Stimulated activated CD4-positive, alpha-beta T cell treated with anti-CD3 and anti-CD28 coated beads, Interleukin-1b, Interleukin-23, amount 100 ng/mL, for 4 hours (primary cell): ENCODE measurements at regions not wholly inside any gene's neighbourhood (a gene's known extent, or its start where the extent isn't known, plus 50 kb on each side); places are given as distances from the start of the nearest gene placed in this dataset.

Source experiments
- DNase-seq, 2 donors: peaks; one replicate each; pipeline ENCODE4 v3.0.0-alpha.2; 2020; ENCODE audit warnings: low read depth in 2 of 2

DNA sequence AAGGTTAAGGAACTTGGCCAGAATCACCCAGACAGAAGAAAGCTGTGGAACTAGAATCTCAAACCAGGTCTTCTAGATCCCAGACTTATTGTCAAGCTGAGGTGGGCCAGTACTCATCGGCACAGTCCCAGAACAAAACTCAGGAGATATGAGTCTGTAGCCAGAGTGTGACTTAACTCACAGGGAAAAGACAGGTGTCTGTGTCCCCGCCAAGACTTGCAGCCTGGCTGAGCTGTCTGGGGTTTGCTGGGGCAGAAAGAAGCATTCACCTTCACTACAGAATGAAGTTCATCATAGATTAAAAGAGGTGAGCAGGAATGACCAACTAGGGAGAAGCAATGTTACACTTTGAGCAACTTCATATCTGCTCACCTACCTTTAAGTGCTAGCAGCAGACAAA, 257.2 kb downstream of the FOXO1 start:
- DNase-seq: no peak

DNA sequence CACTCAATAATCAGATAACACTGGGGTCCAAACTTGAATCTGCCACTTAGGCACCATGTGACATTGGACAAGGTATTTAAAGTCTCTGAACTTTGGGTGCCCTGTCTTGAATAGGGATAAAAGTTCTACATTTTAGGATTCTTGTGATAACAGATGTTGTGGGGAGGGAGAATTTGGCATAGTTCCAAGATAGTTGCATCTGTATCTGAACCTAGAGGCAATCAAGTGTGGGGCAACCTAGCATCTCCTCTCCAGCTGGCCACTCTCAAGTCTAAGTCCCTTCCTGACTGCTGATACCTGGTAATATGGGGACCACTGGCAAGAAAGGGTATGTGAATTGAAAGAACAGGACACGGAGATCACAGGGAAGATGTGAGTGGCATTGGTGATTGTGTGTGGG, 256.1 kb downstream of the FOXO1 start:
- no peak for DNase-seq

DNA sequence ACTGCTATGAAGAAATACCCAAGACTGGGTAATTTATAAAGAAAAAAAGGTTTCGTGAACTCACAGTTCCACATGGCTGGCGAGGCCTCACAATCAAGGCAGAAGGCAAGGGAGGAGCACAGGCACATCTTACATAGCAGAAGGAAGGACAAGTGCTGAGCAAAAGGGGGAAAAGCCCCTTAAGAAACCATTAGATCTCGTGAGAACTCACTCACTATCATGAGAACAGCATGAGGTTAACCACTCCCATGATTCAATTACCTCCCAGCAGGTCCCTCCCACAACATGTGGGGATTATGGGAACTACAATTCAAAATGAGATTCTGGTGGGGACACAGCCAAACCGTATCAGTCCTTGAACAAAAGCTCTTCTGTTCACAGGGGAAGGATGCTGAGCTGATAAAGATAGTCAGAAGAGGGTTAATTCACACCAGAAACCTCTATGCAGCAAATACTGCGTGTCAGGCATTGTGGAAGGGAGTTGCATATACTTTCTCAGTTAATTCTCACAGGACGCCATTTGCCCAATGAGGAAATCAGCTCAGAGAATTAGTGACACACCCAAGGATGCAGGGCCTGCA, 246.2 kb downstream of the FOXO1 start:
- DNase-seq: no peak

DNA sequence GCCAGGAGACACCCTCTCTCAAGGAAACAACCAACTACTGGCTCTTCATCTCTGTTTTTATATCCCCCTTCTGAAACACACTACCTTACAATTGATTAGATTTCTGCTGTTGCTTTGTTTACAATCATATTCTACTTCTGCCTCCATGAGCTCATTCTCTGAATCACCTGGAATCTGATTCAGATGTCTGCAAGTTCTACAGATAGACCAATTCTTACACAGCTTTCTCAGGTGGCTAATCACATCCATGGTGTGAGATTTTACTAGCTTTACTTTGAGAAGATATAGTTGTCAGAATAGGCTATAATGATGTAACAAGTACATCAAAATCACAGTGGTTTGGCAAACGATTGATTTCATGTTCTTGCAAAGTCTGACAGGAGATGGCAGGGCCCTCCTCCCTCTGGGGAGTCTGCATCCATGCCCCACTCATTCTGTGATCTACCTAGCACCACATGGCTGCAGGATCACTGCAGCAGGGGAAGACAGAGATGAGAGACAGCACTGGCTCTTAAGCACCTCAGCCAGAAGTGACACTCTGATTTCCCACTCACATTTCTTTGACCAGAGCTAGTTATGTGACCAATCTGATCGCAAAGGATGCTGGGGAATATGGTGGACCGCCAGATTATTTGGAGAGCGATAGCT, 243.7 kb downstream of the FOXO1 start:
- DNase-seq: no peak

DNA sequence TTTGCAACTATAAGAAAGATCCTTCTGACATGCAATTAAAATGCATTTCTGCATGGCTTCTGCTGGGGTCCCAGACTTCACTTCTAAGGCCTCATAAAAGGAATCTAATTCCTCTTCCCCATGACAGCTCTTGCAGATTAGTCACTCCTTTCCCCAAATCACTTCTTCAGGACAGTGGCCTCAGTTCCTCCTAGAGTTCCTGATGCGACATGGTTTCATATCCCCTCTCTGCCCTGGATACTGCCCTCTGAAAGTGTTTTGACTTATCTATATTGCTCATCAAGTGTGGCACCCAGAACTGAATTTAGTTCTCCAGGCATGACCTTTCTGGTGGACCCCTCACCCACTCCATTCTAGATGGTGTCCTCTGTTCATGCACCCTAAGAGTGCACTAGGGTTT, 238.1 kb downstream of the FOXO1 start:
- no peak for DNase-seq

DNA sequence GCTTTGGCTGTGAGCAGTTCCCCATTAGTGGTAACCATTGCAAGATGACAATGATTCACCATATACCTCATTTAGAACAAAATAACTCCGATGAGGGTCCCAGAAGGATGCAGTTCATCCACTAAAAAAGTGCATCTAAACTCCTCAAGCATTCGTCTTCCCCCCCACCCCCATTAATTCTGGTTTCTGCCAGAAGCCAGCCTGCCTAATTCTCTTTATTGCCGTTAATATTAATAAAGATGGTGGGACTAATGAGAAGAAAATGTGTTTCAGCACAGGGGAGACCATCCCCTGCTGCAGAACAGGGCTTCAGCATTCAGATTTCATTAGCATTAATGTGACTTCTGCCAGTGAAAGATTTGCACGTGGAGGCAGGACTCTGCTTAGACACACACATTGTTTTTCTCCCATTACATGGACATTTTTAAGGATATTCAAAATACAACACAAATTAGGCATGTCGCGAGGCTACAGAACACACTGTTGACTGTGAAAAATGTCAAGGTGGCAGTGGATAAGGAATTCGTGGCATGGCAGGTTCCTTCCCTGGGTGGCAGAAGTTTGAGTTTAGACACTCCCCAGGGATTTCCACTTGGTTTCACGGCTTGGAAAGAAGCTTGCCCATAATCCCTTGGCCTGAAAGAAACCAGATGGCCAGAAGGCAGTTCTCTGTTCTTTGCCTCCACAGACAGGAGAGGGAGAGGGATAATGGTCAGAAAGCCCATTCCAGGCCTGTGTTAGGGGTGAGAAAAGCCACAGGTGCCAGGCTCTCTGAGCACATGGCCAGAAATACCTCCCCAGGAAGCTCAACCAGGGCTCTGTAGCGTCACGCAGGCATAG, 236.5 kb downstream of the FOXO1 start:
- DNase-seq: no peak

DNA sequence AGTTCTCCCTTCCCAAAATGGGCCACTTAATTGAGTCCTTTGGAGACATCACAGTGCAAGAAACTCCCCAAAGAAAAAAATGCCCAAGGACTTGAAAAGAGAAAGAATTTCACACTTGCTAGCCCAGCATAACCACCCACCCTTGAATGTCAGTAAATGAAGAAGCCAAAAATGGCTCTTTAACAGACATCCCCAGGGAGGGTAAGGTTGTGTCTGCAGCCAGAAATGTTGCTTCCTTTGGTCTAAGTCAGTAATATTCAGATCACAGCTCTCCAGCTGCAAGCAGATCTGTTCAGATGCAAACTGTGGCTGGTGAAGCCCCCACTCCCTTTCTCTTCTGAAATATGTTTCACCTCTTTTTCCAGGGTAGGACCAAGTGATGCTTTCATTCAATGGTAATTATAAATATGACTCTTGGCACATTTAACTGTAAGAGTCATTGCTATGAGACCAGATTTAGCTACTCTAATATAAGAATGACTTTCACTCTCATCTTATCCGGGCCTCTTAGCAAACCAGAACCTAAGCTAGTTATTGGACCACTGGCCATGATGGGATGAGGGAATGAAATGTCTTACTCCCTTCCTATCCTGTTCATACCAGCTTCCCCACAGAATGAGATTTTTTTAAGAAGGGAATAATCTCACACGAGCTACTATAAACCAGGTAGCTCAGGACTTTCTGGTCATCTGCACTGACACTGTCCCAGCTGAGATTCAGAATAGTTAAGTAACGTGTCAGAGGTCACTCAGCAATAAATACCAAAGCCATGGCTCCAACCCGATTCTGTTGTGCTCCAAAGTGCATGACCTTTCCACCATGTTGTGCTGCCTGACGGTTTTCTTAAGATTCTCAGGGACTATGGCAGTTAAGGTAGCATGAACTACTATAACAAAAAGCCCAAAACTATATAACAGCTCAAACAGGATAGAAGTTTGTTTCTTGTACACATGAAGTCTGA, 234.1 kb downstream of the FOXO1 start:
- DNase-seq: no peak

DNA sequence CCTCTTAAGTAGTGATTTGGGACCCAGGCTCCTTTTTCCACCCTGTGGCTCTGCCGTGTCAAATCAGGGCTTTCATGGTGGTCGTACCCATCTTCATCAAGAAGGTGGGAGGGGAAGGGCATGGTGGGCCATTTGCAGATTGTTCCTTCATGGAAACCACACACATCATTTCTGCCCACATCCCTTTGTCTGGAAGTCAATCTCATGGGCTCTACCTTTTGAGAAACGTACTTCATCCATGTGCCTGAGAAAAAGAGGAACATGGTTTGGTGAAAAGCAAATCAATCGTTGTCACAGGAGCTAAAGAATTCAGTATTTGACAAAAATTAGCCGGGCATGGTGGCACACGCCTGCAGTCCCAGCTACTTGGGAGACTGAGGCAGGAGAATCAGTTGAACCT, 233.4 kb downstream of the FOXO1 start:
- no peak for DNase-seq

DNA sequence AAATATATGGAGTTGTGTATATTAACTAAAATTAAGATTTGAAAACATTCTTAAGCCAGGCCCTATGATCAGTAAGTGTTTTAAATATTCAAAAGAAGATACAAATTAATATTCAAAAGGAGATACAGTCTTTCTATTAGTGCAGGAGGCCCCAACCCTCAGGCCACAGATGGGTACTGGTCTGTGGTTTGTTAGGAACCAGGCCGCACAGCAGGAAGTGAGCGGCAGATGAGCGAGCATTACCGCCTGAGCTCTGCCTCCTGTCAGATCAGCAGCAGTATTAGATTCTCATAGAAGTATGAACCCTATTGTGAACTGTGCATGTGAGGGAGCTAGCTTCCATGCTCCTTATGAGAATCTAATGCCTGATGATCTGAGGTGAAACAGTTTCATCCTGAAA, 232.9 kb downstream of the FOXO1 start:
- no peak for DNase-seq

DNA sequence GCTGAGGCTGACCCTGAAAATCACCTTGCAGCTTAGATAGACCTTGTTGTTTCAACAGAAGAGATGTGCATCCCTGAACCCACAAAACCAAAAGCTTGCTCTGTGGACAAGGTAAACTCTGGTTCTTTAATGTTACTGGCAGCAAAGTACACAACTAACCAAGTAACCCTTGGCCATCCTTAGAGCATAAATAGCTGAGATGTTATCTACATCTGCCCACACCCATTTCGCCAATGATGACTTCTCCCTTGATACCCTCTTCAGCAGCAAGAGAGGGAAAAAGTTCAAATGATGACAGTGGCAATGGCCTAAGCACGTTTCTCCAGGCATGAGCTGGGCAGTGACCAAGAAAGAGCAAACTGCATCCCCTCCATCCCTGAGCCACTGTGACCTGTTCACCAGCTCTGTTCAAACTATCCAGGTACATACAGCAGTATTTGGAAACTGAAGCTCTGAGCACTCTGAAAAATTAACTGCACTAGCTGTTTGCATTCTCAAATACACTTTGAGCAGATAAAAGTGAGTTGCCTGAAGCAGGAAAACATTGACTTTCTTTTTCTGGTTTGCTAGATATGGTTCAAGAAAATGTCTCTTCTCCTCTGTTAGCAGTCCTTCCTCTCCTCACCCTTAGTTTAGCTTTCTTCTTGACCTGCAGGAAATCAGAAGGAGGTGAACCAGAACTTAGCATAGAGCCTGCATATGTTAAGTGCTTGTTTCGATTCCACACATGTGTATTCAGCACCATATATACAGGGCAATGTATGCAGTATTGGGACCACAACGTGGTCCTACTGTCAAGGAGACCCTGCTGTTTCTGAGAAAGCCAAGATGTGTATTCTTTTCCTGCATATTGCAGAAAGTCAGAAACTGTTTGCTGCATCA, 231.7 kb downstream of the FOXO1 start:
- no peak for DNase-seq

DNA sequence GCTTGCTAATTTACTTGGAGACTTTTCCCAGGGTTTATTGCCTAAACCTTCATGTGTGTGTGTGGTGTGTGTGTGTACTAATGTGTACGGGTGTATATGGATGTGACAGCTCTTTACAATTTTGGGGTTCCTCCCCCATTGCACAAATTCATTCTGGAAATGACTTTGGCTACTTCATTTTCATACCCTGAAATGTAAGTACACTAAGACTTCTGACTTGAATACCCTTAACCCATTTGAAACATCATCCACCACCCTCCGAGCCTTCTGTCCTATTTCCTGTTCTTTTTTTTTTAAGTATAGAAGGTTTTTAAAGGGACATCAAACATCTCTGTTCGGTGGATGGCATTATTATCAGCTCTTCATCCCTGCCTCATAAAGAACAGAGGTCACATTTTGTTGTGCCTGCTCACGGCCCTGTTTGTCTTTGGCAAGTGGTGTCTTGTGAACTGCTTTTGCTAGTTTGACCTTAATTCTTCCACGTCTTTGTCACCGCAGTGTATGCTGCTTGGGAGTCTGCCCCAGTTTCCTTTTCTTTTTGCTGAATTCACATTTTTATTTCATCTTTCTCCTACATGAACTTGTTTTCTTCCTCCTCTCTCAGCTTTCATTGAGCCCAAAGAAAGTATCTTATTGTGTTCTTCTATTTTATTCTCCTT, 228.3 kb downstream of the FOXO1 start:
- DNase-seq: no peak

DNA sequence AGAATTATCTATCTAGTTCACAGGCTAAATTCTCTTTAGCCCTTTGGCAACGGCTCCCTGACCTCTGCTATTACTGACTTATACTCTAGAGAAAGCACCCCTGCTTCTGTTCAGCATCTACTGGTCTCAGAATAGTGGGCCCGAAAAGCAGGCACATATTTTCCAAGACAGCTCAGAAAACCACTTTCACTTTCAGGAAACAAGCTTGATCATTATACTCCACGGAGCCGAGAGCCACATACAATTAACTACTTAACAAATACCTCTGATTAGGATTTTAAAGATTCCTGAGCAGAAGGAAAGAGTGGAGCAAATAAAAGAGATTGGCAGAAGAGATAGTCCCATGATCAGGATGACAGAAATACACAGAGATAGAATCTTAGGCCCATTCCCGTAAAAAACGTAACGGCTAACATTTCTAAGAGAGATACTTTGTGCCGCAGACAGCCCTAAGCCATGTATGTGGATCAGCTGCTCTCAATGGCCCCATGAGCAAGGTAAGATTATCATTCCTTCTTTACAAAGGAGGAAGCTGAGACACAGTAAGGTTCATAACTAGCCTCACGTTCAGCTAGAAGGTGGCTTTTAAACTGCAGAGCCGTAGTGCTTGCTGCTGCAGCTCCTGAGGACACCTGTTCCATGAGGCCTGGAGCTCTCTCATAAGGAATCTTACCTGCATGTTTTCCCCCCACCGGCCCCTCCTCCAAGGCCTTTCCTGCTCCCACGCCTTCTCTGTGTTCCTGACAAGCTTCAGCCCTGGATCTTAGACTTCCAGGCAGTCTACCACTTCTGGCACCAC, 227.2 kb downstream of the FOXO1 start:
- DNase-seq: peak in 1 of 2 donors; percentile 20

DNA sequence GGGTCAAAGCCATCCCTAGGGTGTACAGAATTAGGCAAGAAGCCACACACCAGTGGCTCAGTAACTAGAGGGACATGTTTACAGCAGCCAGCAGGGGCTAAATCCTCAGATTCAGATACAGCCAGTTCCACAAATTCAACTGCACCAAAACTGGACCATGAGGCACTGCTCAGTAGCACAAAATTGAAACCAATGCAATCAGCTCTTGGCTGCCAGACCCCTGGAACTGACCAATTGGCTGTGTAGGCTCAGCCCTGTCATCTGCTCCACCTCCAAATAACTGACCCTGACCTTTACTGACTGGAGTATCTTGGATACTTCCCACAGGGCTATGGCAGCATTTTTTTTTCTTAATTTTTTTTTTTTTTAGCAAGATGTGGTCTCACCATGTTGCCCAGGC, 226.5 kb downstream of the FOXO1 start:
- no peak for DNase-seq

DNA sequence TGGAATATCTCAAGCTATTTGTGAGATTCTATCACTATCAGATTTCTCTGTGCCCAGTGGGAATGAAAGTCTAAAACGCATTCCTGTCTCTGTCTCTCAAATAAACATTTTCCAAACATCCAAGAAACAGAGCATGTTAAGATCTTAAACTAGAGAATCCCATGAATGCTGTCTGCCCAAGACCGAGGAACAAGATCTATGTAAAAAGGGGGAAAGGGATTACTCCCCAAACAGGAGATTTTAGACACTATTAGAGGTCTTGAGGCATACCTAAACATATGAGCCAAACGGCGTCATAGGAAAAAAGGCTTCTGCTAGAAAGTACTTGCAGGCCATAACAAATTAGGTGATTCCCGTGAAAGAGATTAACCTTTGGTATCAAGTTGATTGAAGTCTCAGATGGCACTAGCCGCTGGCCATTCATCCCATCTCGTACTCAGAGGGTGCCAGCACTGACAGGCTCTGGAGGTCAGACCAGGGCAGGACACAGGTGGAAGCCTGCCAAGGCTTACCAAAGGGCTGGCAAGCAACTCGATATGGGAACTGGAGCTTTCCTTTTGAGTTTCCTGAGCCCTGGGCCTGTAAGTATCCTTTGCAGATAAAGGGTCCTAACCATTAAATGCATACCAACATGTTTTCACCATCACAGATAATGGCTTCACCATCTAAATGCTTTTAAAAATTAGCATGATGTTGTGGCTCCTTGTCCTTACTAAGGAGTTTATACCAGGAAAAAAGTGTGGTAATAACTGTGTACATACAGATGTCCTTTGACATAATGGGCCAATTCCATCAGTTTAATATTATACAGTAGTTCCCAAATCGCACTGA, 225.2 kb downstream of the FOXO1 start:
- DNase-seq: no peak

DNA sequence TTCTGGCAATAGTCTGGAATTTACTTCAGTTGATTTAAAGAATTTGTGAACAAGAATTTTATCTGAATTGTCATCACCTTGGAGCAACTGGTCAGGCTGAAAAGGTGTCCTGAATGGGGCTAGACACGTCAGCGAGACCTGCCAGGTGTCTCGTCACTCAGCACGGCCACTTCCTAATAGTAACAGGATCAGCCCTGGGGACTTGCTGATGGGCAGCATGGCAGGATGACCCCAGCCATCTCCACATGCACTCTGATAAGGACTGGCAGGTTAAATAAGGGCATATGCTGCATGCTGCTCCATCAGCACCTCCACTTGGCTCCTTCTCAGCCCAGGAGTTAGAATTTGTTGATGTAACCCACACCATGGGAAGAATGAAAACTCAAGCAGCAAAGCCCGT, 224.2 kb downstream of the FOXO1 start:
- DNase-seq: no peak

DNA sequence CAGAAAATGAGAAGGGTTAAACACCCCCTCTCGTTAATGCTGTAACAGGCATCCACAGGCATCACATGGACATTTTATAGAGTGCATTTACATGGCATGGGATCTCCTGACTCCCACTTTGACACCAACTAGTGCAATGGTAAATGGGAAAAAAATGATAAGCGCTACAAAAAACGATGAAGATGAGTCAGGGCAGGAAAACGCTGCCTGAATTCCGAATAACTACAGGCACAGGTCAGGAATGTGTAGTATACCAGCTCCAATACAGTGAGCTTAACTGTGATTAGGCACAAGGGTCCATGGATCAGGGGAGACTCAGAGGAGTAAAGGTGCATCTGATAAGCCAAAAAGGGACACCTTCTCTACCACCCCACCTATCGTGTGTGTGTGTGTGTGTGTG, 223.6 kb downstream of the FOXO1 start:
- DNase-seq: no peak

DNA sequence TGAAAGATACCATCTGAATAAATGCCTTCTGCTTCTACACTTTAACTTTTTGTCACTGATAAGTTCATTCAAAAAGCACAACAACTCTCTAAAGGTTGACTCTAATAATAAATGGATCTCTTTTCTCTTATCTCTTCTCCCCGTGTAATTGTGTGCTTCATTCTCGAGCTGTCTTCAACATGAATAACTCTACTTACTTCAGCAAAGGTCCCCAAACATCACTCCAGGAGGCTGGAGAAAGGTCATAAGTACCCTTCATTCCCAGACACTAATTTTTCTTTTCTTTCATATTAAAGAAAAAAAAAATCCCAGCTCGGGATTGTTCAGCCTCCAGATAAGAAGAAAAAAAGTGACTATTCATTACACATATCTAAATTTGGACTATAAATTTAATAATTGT, 222.2 kb downstream of the FOXO1 start:
- DNase-seq: no peak

DNA sequence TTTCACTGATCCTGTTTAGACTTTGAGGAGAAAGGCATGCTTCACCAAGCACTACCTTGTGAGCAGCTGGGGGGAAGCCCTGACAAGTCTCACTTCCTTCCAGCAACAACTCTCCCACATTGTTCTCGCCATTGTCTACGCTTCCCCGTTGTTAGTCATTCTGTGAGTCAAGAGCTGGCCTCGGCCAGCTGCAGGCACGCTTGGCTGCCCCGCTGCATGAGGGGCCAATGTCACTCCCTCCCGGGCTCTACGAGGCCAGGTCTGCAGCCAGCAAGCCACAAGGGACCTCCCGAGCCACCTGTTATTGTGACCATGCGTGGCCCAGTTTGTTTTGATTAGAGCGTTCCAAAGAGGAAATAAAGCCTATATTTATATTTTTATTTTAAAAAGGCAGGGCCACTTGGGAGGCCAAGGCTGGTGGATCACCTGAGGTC, 220.9 kb downstream of the FOXO1 start:
- no peak for DNase-seq

DNA sequence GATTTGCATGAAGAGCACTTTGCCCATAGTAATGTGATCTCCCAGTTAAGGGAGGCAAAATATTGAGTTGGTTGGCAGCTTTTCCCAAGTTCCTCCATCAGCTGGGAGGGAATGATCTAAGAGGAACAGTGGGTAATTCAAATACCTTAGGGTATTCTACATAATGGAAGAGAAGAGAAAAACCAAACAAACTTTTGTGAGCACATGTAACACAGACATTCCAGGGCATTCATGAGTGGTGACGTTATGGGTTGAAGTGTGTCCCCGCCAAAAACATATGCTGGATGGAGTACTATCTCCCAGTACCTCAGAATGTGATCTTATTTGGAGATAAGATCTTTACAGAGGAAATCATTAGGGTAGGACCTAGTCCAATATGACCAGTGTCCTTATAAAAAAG, 220.1 kb downstream of the FOXO1 start:
- DNase-seq: no peak
